Tibial nerve (tissue), 4 donors: ENCODE measurements at regions not wholly inside any gene's neighbourhood (a gene's known extent, or its start where the extent isn't known, plus 50 kb on each side); places are given as distances from the start of the nearest gene placed in this dataset.

Source experiments
- DNase-seq, 2 donors: peaks; one replicate each; pipeline ENCODE4 v3.0.0-alpha.2; 2019; ENCODE audit warnings: low spot score in 2 of 2
- H3K27ac ChIP-seq, 4 donors: fragments of 200-600 bp; sonication (generic) in 3 of 4; one replicate each; pipeline ENCODE4 v1.5.1; 2017 to 2019; ENCODE audit warnings: mild to moderate bottlenecking in 1 of 4
- H3K27me3 ChIP-seq, 2 donors: fragments of 200-600 bp; sonication (generic) in 1 of 2; one replicate each; pipeline versions ENCODE4 v1.5.1 to v1.6.0; 2017 to 2019
- H3K36me3 ChIP-seq, 3 donors: fragments of 200-600 bp; sonication (generic); one replicate each; pipeline ENCODE4 v1.5.1; 2018 to 2019
- H3K4me1 ChIP-seq, 4 donors: fragments of 200-600 bp; sonication (generic) in 3 of 4; one replicate each; pipeline ENCODE4 v1.5.1; 2017 to 2019
- H3K4me3 ChIP-seq, 4 donors: fragments of 200-600 bp; sonication (generic) in 3 of 4; one replicate each; pipeline ENCODE4 v1.5.1; 2017 to 2019; ENCODE audit warnings: mild to moderate bottlenecking in 1 of 4, moderate library complexity in 1 of 4
- H3K9me3 ChIP-seq, 4 donors: fragments of 200-600 bp; sonication (generic) in 3 of 4; one replicate each; pipeline ENCODE4 v1.5.1; 2017 to 2019
- EP300 ChIP-seq, 2 donors: sonication (generic); formaldehyde crosslinking; IDR thresholded peaks; one replicate each; pipeline ENCODE4 v1.6.1; 2017; ENCODE audit warnings: antibody characterized with exemption in 2 of 2, mild to moderate bottlenecking in 1 of 2
- POLR2A ChIP-seq, 2 donors: fragments of 450-650 bp; IDR thresholded peaks; one replicate each; pipeline ENCODE4 v1.6.1; 2017; ENCODE audit warnings: antibody characterized with exemption in 2 of 2, mild to moderate bottlenecking in 2 of 2, moderate library complexity in 2 of 2
- WGBS, 2 donors: methylation state at CpG; one replicate each; pipeline ENCODE4 v1.1.5; 2018; 5-methylcytosine and 5-hydroxymethylcytosine counted together
- TF ChIP-seq, protein P1 (sequence below), 5 experiments: fragments of 200-600 bp in 3 of 5; fragments of 450-650 bp in 2 of 5; sonication (generic) in 3 of 5; IDR thresholded peaks; one replicate each; pipeline ENCODE4 v1.5.1; 2016 to 2019; ENCODE audit warnings: antibody characterized with exemption in 5 of 5, mild to moderate bottlenecking in 3 of 5, moderate library complexity in 2 of 5

DNA sequence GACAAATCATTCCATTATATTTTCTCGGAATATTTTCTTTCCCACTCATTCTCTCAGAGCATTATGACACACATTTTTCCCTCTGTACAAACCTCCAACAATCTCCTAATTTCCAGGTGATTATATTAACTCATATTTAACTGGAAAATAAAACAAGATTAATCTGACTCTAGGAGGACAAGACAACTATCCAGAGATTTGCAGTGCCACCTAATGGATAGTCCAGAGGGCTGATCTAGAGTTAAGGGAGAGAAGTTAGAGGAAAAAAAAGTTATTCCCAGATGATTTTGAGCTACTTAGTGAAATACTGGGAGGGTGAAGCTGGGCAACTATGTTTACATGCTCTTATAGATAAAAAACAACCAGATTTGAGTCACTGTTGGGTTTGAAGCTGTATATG lies 161.7 kb downstream of the ALX1 start:
- no peaks in the 10 kb centered on the region for H3K27me3 ChIP-seq
- H3K27ac ChIP-seq: no peak overlapping the region
- H3K4me3 ChIP-seq: no peak overlapping the region
- WGBS, 2 donors: 49 to 57% methylated on average over 1 of the region's 1 CpG
- no peaks in the 10 kb centered on the region for H3K4me1 ChIP-seq
- H3K36me3 ChIP-seq: no peaks in the 10 kb centered on the region
- DNase-seq: no peak
- no peak for TF ChIP-seq POLR2A (IDR thresholded peaks at IDR 0.05)
- TF ChIP-seq, protein P1, sequence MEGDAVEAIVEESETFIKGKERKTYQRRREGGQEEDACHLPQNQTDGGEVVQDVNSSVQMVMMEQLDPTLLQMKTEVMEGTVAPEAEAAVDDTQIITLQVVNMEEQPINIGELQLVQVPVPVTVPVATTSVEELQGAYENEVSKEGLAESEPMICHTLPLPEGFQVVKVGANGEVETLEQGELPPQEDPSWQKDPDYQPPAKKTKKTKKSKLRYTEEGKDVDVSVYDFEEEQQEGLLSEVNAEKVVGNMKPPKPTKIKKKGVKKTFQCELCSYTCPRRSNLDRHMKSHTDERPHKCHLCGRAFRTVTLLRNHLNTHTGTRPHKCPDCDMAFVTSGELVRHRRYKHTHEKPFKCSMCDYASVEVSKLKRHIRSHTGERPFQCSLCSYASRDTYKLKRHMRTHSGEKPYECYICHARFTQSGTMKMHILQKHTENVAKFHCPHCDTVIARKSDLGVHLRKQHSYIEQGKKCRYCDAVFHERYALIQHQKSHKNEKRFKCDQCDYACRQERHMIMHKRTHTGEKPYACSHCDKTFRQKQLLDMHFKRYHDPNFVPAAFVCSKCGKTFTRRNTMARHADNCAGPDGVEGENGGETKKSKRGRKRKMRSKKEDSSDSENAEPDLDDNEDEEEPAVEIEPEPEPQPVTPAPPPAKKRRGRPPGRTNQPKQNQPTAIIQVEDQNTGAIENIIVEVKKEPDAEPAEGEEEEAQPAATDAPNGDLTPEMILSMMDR (IDR thresholded peaks at IDR 0.05): peak in 1 of 5 experiments; percentile 7
- no peak for TF ChIP-seq EP300 (IDR thresholded peaks at IDR 0.05)
- peaks cover 0 to 4% (median 0%) of the 10 kb centered on the region in 4 donors for H3K9me3 ChIP-seq

- no peaks in the 10 kb centered on the region for H3K9me3 ChIP-seq
- TF ChIP-seq, protein P1 (IDR thresholded peaks at IDR 0.05): no peak
- TF ChIP-seq POLR2A (IDR thresholded peaks at IDR 0.05): no peak
- TF ChIP-seq EP300 (IDR thresholded peaks at IDR 0.05): no peak
- no peaks in the 10 kb centered on the region for H3K4me1 ChIP-seq
- H3K27ac ChIP-seq: no peak overlapping the region
- no peak for DNase-seq
- no peak overlapping the region for H3K4me3 ChIP-seq
- no peaks in the 10 kb centered on the region for H3K36me3 ChIP-seq
- no peaks in the 10 kb centered on the region for H3K27me3 ChIP-seq
- WGBS, 2 donors: 72 to 73% methylated on average over 6 of the region's 6 CpGs
Observed at GRCh38 chr12:85445060-85445938, 165.3 kb downstream of the ALX1 start.

DNA sequence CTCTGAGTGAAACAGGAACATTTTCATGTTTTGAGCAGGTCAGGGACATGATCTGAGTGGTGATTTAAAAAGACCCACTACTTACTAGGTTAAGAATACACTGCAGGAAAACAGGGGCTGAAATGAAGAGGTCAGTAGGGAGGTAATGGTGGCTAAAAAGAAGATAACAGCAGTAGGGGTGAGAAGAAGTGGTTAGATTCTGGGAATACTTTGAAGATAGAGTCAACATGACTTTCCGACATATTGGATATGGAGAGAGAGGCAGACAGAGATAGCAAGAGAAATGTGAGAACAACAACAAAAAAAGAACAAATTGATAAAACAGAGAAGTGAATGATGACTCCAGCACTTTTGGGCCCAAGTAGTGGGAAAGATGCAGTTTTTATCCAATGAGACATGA lies 168.0 kb downstream of the ALX1 start:
- no peaks in the 10 kb centered on the region for H3K4me1 ChIP-seq
- H3K4me3 ChIP-seq: no peak overlapping the region
- H3K36me3 ChIP-seq: no peaks in the 10 kb centered on the region
- no peak for DNase-seq
- TF ChIP-seq, protein P1 (IDR thresholded peaks at IDR 0.05): no peak
- TF ChIP-seq POLR2A (IDR thresholded peaks at IDR 0.05) (no peak), EP300 (IDR thresholded peaks at IDR 0.05) (no peak)
- no peak overlapping the region for H3K27ac ChIP-seq
- H3K27me3 ChIP-seq: no peaks in the 10 kb centered on the region
- 90 to 93% methylated on average over 1 of the region's 1 CpG for WGBS, 2 donors
- no peaks in the 10 kb centered on the region for H3K9me3 ChIP-seq

DNA sequence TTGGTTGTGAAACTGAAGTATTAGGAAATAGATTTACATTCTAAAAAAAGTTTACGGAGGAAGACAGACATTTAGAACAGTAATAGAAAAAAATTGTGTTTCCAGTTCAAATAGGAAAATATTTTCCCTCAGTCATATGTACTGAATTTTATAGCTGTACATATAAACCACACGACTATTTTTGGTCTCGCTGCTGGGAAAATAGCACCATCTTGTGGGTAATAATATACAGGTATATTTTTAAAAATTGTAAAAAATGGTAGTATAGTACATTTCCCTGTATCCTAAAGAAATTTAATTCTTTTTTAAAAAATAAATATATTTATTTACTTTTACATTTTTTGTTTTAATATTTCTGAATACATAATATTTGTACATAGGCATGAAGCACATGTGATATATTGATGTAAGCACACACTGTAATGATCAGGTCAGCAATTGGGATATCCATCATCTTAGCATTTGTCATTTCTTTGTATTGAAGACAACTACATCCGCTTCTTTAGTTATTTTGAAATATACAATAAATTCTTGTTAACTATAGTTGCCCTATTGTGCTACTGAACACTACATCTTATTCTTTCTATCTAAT lies 168.6 kb downstream of the ALX1 start:
- H3K27me3 ChIP-seq: no peaks in the 10 kb centered on the region
- H3K4me1 ChIP-seq: no peaks in the 10 kb centered on the region
- H3K9me3 ChIP-seq: no peaks in the 10 kb centered on the region
- DNase-seq: no peak
- TF ChIP-seq POLR2A (IDR thresholded peaks at IDR 0.05) (no peak), EP300 (IDR thresholded peaks at IDR 0.05) (no peak)
- TF ChIP-seq, protein P1 (IDR thresholded peaks at IDR 0.05): peak in 4 of 5 experiments; percentile 16 to 37 (median 30)
- H3K27ac ChIP-seq: no peak overlapping the region
- no peak overlapping the region for H3K4me3 ChIP-seq
- H3K36me3 ChIP-seq: no peaks in the 10 kb centered on the region
- 44 to 49% methylated on average over 4 of the region's 4 CpGs for WGBS, 2 donors

DNA sequence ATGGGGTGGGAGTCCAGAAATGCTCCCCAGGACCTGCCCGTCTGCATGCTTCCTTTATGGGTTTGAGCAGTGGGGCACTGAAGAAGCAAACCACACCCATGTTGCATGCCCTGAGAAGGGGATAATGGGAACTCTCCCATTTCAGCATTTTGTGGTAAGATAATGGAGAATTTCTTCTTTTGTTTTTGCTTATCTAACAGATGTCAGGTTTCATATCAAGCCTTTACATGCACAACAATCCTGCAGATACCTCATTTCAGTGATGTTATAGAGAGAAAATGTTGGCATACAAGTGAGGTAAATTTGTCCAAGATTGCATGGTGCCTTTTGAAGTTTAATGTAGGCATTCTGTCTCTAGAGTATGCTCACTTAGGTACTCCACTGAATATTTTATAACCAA lies 177.0 kb downstream of the ALX1 start:
- no peaks in the 10 kb centered on the region for H3K36me3 ChIP-seq
- no peaks in the 10 kb centered on the region for H3K4me1 ChIP-seq
- no peaks in the 10 kb centered on the region for H3K27me3 ChIP-seq
- WGBS, 2 donors: 90 to 92% methylated on average over 1 of the region's 1 CpG
- H3K27ac ChIP-seq: no peak overlapping the region
- no peak for DNase-seq
- peaks cover 0 to 7% (median 0%) of the 10 kb centered on the region in 4 donors for H3K9me3 ChIP-seq
- no peak for TF ChIP-seq POLR2A (IDR thresholded peaks at IDR 0.05)
- no peak overlapping the region for H3K4me3 ChIP-seq
